PFSK-1 (cell line): ENCODE measurements at regions not wholly inside any gene's neighbourhood (a gene's known extent, or its start where the extent isn't known, plus 50 kb on each side); places are given as distances from the start of the nearest gene placed in this dataset.

Source experiments
- FOXP2 ChIP-seq: optimal IDR thresholded peaks from 2 replicates; pipeline ENCODE3; 2011; ENCODE audit warnings: borderline replicate concordance, control low read depth, inconsistent platforms; ENCODE audit not compliant: insufficient read depth; ENCODE audit errors: extremely low read length, extremely low read depth
- POLR2AphosphoS5 ChIP-seq: IDR thresholded peaks from 2 replicates; pipeline ENCODE4 v1.6.1; 2012; ENCODE audit warnings: low read depth, mild to moderate bottlenecking, control low read depth, low read length, moderate library complexity
- SIN3A ChIP-seq: IDR thresholded peaks from 2 replicates; pipeline ENCODE4 v1.6.1; 2012; ENCODE audit warnings: mild to moderate bottlenecking, low read length, moderate library complexity, borderline replicate concordance; ENCODE audit not compliant: insufficient read depth
- TAF1 ChIP-seq: IDR thresholded peaks from 2 replicates; pipeline ENCODE4 v1.6.1; 2012; ENCODE audit warnings: low read length, control low read depth, borderline replicate concordance; ENCODE audit not compliant: insufficient read depth
- TF ChIP-seq, protein P1 (sequence below), 2 experiments: IDR thresholded peaks; 2 replicates each; pipeline versions ENCODE4 v1.6.1 to v1.8.0; 2011 to 2012; ENCODE audit warnings: low read depth in 2 of 2, low read length in 2 of 2, control low read depth in 1 of 2, inconsistent platforms in 1 of 2, mild to moderate bottlenecking in 1 of 2, moderate library complexity in 1 of 2; ENCODE audit not compliant: insufficient read depth in 1 of 2

DNA sequence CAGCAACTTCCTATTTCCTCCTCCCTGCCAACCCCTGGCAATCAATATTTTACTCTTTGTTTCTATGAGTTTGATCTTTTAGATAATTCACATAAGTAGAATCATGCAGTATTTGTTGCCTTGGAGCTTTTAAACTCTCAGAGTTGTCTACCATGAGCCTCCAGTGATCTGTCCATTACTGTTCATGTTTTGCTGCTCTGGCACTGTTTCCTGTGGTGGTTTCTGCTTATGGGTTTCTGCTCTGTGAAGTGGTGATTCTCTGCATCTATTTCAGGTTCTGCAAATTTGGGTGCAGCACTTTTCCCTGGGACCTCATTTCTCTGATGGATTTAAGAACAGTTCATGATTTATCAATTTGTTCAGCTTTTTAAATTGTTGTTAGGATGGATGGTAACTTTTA lies 908.1 kb upstream of the FANCL start:
- TF ChIP-seq, protein P1, sequence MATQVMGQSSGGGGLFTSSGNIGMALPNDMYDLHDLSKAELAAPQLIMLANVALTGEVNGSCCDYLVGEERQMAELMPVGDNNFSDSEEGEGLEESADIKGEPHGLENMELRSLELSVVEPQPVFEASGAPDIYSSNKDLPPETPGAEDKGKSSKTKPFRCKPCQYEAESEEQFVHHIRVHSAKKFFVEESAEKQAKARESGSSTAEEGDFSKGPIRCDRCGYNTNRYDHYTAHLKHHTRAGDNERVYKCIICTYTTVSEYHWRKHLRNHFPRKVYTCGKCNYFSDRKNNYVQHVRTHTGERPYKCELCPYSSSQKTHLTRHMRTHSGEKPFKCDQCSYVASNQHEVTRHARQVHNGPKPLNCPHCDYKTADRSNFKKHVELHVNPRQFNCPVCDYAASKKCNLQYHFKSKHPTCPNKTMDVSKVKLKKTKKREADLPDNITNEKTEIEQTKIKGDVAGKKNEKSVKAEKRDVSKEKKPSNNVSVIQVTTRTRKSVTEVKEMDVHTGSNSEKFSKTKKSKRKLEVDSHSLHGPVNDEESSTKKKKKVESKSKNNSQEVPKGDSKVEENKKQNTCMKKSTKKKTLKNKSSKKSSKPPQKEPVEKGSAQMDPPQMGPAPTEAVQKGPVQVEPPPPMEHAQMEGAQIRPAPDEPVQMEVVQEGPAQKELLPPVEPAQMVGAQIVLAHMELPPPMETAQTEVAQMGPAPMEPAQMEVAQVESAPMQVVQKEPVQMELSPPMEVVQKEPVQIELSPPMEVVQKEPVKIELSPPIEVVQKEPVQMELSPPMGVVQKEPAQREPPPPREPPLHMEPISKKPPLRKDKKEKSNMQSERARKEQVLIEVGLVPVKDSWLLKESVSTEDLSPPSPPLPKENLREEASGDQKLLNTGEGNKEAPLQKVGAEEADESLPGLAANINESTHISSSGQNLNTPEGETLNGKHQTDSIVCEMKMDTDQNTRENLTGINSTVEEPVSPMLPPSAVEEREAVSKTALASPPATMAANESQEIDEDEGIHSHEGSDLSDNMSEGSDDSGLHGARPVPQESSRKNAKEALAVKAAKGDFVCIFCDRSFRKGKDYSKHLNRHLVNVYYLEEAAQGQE (IDR thresholded peaks at IDR 0.05; ENCODE audit: insufficient read depth in 1 of 2, low read depth in 2 of 2, low read length in 2 of 2): no peak
- TF ChIP-seq TAF1: no peak
- TF ChIP-seq POLR2AphosphoS5: no peak
- no peak for TF ChIP-seq SIN3A
- TF ChIP-seq FOXP2: no peak

DNA sequence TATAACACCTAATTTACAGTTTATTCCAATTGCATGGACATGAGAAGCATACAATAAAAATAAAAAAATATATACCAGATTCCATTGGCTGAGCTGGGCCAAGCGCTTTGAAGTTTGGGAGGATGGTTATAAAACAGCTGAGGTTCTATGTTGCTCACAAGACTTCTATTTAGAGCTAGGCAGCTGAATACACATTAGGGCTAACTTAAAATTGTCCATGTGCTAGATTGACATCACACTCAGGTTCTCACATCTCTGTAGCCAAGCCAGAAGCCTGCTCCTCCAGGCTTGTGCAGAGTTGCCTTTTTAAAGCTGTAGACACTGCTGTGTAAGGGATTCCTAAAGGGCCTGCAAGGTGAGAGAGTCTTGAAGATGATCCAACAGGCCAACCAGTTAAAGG lies 871.1 kb upstream of the FANCL start:
- TF ChIP-seq FOXP2: no peak
- no peak for TF ChIP-seq POLR2AphosphoS5
- TF ChIP-seq, protein P1 (IDR thresholded peaks at IDR 0.05; ENCODE audit: insufficient read depth in 1 of 2, low read depth in 2 of 2, low read length in 2 of 2): no peak
- no peak for TF ChIP-seq SIN3A
- TF ChIP-seq TAF1: no peak

DNA sequence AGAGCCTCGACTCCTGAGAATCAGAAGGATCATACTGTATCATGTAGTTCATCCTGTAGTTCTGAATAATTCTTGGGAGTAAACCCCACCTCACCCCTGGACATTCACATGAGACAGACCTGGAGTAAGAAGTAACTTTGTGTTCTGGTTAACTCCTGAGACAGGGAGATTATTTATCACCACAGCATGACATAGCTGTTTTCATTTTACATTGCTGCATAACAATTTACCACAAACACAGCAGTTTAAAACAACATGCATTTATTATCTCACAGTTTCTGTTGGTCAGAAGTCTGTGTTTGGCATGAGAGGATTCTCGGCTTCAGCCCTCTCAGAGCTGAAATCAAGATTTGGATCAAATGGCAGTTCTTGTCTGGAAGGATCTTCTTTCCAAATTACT lies 855.8 kb upstream of the FANCL start:
- TF ChIP-seq FOXP2 (no peak), POLR2AphosphoS5 (no peak), SIN3A (no peak), TAF1 (no peak)
- TF ChIP-seq, protein P1 (IDR thresholded peaks at IDR 0.05; ENCODE audit: insufficient read depth in 1 of 2, low read depth in 2 of 2, low read length in 2 of 2): no peak

DNA sequence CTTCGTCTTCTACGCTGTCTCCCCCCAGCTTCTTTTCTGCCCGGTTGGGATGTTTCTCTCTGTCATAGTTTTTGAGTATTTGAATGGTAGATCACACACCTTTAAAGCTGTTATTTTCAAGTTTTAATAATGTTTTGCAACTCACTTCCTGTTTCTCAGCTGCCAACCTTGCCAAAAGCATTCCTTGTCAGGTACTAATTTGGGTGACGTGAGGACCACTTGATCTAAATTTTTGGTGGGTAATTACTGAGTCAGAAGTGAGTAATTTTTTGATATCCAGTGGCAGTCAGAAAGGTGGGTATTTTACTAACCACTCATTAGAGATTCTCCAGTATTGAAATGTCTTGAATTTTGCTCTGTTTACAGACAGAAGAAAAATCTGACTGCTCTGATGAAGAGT lies 852.4 kb upstream of the FANCL start:
- TF ChIP-seq POLR2AphosphoS5 (no peak), SIN3A (no peak), FOXP2 (no peak), TAF1 (no peak)
- TF ChIP-seq, protein P1 (IDR thresholded peaks at IDR 0.05; ENCODE audit: insufficient read depth in 1 of 2, low read depth in 2 of 2, low read length in 2 of 2): no peak

DNA sequence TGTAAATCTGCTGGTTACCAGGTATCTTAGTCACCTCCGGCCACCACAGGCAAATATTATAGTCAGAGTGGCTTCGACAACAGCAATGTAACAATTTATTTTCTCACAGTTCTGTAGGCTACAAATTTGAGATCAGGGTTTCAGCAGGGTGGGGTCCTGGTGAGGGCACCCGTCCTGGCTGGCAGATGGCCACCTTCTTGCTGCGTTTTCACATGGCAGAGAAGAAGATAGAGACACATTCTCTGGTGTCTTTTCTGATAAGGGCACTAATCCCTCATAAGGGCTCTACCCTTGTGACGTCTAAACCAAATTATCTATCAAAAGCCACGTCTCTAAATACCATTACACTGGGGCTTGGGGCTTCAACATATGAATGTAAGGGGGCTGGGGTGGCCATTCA lies 843.2 kb upstream of the FANCL start:
- TF ChIP-seq, protein P1 (IDR thresholded peaks at IDR 0.05; ENCODE audit: insufficient read depth in 1 of 2, low read depth in 2 of 2, low read length in 2 of 2): no peak
- TF ChIP-seq SIN3A (no peak), TAF1 (no peak), FOXP2 (no peak), POLR2AphosphoS5 (no peak)
